ENCODE measurements at regions not wholly inside any gene's neighbourhood (a gene's known extent, or its start where the extent isn't known, plus 50 kb on each side); places are given as distances from the start of the nearest gene placed in this dataset.
"Not testable (repeated sequence)": the region's sequence is repeated elsewhere in the genome, so short reads cannot be mapped to it uniquely, and the experiment has no call there.

- TF ChIP-seq CTCF (IDR thresholded peaks at IDR 0.05); ZFX (IDR thresholded peaks at IDR 0.05; ENCODE audit: borderline replicate concordance): not testable (repeated sequence)
These were observed 247.1 kb downstream of the ANKRD30B start for GRCh38 chr18:14995023-14995422.
